GM18858 (cell line): ENCODE measurements at regions not wholly inside any gene's neighbourhood (a gene's known extent, or its start where the extent isn't known, plus 50 kb on each side); places are given as distances from the start of the nearest gene placed in this dataset.
"Not testable (repeated sequence)": the region's sequence is repeated elsewhere in the genome, so short reads cannot be mapped to it uniquely, and the experiment has no call there.

Experiments
- ATAC-seq: cut with Tn5 transposase; IDR thresholded peaks from one replicate; pipeline ENCODE4 v1.9.1; 2021; ENCODE audit not compliant: unreplicated experiment

- no peak for ATAC-seq
Observed at GRCh38 chr4:60926624-60927023, 273.5 kb upstream of the ADGRL3 start.

GRCh38 chr4:60930866-60931265, 269.3 kb upstream of the ADGRL3 start:
- no peak for ATAC-seq

GRCh38 chr4:60934566-60935295, 265.4 kb upstream of the ADGRL3 start:
- ATAC-seq, result no peak

- ATAC-seq, result no peak
Observed at GRCh38 chr4:60938181-60938580, 261.9 kb upstream of the ADGRL3 start.

- ATAC-seq, result no peak
Observed at GRCh38 chr4:60938621-60939020, 261.5 kb upstream of the ADGRL3 start.

- ATAC-seq, result no peak
Observed at GRCh38 chr4:60944060-60944459, 256.1 kb upstream of the ADGRL3 start.

GRCh38 chr4:60945641-60946040, 254.5 kb upstream of the ADGRL3 start:
- no peak for ATAC-seq

GRCh38 chr4:60948008-60948407, 252.1 kb upstream of the ADGRL3 start:
- no peak for ATAC-seq

GRCh38 chr4:60952921-60953320, 247.2 kb upstream of the ADGRL3 start:
- no peak for ATAC-seq

GRCh38 chr4:60953826-60954225, 246.3 kb upstream of the ADGRL3 start:
- no peak for ATAC-seq

GRCh38 chr4:60962286-60962685, 237.8 kb upstream of the ADGRL3 start:
- ATAC-seq, result no peak

- ATAC-seq, result no peak
Observed at GRCh38 chr4:60981534-60981933, 218.6 kb upstream of the ADGRL3 start.

- ATAC-seq, result no peak
Observed at GRCh38 chr4:60989141-60989540, 211.0 kb upstream of the ADGRL3 start.

GRCh38 chr4:60992037-60992436, 208.1 kb upstream of the ADGRL3 start:
- no peak for ATAC-seq

- ATAC-seq, result no peak
Observed at GRCh38 chr4:61003301-61003700, 196.8 kb upstream of the ADGRL3 start.

GRCh38 chr4:61004651-61005170, 195.4 kb upstream of the ADGRL3 start:
- no peak for ATAC-seq

- ATAC-seq, result no peak
Observed at GRCh38 chr4:61011051-61011450, 189.1 kb upstream of the ADGRL3 start.

GRCh38 chr4:61011936-61012335, 188.2 kb upstream of the ADGRL3 start:
- ATAC-seq, result not testable (repeated sequence)

- no peak for ATAC-seq
Observed at GRCh38 chr4:61024610-61025009, 175.5 kb upstream of the ADGRL3 start.

- no peak for ATAC-seq
Observed at GRCh38 chr4:61027939-61028338, 172.2 kb upstream of the ADGRL3 start.

GRCh38 chr4:61036071-61036684, 163.9 kb upstream of the ADGRL3 start:
- no peak for ATAC-seq

- ATAC-seq, result peak; percentile 44
Observed at GRCh38 chr4:61041527-61041926, 158.6 kb upstream of the ADGRL3 start.

- no peak for ATAC-seq
Observed at GRCh38 chr4:61044837-61045236, 155.3 kb upstream of the ADGRL3 start.
